ENCODE measurements at regions not wholly inside any gene's neighbourhood (a gene's known extent, or its start where the extent isn't known, plus 50 kb on each side); places are given as distances from the start of the nearest gene placed in this dataset.
"Not testable (repeated sequence)": the region's sequence is repeated elsewhere in the genome, so short reads cannot be mapped to it uniquely, and the experiment has no call there.

DNA sequence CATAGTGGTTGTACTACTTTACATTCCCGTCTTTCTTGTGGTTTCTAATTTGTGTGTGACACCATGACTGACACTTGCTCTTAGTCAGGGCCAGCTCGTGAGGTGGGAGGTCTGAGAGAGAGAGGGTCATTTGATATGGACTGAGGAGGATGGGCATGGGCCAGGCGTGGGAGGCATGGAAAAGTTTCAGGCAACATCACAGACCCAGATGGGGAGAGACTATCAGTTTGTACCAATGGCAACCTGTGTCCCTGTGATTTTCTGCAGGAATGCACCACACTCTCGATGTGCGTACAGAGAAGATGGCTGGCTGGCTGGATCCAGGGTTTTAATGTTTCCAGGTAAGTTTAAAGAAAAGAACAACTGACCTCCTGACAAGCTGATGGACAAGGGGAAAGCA lies 273.6 kb downstream of the CYRIA start:
- no peak for DNase-seq
- H3K9me3 Mint-ChIP-seq, result no peaks in the 10 kb centered on the region
- no peak overlapping the region for H3K27ac Mint-ChIP-seq
- H3K36me3 Mint-ChIP-seq, result no peaks in the 10 kb centered on the region
- H3K4me3 Mint-ChIP-seq, result no peak overlapping the region
- H3K27me3 Mint-ChIP-seq (ENCODE audit: low read depth in 3 of 3), result peaks cover 0 to 1% (median 0%) of the 10 kb centered on the region in 3 donors
- H3K4me1 Mint-ChIP-seq, result no peaks in the 10 kb centered on the region

DNA sequence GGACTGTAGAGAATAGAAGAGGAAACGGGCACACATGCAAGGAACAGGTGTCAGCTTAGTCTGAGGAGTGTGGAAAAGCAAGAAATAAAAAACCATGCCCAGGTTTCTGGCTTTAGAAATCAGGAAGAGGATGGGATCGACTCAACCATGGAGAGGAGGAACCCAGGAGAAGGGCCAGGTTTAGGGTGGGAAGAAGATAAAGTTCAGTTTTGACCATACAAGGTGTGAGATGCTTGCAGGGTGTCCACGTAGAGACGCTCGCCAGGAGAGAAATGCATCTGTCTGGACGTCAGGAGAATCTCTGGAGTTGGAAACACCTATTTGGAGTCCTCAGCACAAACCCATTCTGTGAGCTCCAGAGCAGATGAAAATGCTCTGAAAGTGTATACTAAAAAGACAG lies 275.1 kb downstream of the CYRIA start:
- DNase-seq, result no peak
- H3K4me3 Mint-ChIP-seq, result no peak overlapping the region
- H3K27me3 Mint-ChIP-seq (ENCODE audit: low read depth in 3 of 3), result peaks cover 0 to 1% (median 0%) of the 10 kb centered on the region in 3 donors
- H3K36me3 Mint-ChIP-seq, result no peaks in the 10 kb centered on the region
- no peaks in the 10 kb centered on the region for H3K4me1 Mint-ChIP-seq
- no peaks in the 10 kb centered on the region for H3K9me3 Mint-ChIP-seq
- H3K27ac Mint-ChIP-seq, result no peak overlapping the region

DNA sequence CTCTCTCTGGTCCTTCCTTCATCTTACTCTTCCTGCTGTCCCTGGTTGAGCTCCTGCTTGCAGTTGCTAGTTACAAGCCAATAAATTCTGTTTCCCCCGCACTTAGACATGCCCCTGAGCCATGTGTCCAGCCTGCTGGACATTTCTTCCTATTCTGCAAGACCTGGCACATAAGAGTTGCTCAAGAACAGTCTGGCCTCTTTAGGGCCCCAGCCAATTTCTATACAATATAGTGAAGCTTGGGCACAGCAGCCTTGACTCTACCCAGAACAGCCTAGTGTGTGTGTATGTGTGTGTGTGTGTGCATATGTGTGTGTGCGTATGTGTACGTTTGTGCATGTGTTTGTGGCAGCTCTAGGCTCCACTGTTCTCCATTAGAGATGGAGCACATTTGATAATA lies 276.0 kb downstream of the CYRIA start:
- H3K4me1 Mint-ChIP-seq, result no peaks in the 10 kb centered on the region
- peaks cover 0 to 1% (median 0%) of the 10 kb centered on the region in 3 donors for H3K27me3 Mint-ChIP-seq (ENCODE audit: low read depth in 3 of 3)
- no peak for DNase-seq
- H3K36me3 Mint-ChIP-seq, result no peaks in the 10 kb centered on the region
- no peaks in the 10 kb centered on the region for H3K9me3 Mint-ChIP-seq
- no peak overlapping the region for H3K27ac Mint-ChIP-seq
- no peak overlapping the region for H3K4me3 Mint-ChIP-seq

DNA sequence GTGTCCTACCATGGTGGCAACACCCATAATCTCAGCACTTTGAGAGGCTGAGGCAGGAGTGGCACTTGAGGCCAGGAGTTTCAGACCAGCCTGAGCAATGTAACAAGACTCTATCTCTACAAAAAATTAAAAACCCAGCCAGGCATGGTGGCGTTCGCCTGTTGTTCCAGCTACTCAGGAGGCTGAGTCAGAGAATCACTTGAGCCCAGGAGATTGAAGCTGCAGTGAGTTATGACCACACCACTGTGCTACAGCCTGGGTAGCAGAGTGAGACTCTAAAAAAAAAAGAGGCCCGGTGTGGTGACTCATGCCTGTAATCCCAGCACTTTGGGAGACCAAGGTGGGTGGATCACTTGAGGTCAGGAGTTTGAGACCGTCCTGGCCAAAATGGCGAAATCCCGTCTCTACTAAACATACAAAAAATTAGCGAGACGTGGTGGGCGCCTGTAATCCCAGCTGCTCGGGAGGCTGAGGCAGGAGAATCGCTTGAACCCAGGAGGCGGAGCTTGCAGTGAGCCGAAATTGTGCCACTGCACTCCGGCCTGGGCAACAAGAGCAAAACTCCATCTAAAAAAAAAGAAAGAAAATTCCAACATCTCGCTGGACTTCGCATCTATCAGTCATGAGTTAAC lies 277.3 kb downstream of the CYRIA start:
- H3K4me1 Mint-ChIP-seq; DNase-seq; H3K9me3 Mint-ChIP-seq; H3K4me3 Mint-ChIP-seq; H3K36me3 Mint-ChIP-seq; H3K27ac Mint-ChIP-seq; H3K27me3 Mint-ChIP-seq (ENCODE audit: low read depth in 3 of 3): not testable (repeated sequence)

DNA sequence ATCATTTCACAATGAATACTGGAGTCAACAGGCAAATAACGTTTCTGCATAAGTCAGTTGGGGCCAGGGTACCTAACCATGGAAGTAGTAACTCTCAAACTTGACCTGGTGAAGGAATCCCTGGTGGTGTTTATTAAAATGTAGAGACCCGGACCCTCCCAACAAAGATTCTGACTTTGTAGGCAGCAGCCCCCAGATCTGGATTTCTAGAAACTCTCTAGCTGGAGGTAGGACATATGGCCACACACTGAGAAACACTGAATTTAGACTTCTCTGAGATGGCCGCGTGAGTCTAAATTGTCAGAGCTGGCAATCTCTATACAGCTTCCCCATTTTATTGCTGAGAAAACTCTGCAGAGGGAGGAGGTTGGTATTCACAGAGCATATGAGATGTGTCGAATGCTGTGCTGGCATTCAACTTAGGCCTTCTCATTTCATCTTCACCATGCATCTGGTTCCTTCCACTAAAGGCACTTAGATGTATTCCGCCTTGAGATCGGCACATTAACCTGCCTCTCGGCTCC lies 278.1 kb downstream of the CYRIA start:
- H3K36me3 Mint-ChIP-seq, result no peaks in the 10 kb centered on the region
- H3K9me3 Mint-ChIP-seq, result peaks cover 0 to 1% (median 0%) of the 10 kb centered on the region in 6 donors
- H3K4me3 Mint-ChIP-seq, result no peak overlapping the region
- no peaks in the 10 kb centered on the region for H3K4me1 Mint-ChIP-seq
- H3K27me3 Mint-ChIP-seq (ENCODE audit: low read depth in 3 of 3), result peaks cover 0 to 1% (median 0%) of the 10 kb centered on the region in 3 donors
- DNase-seq, result no peak
- no peak overlapping the region for H3K27ac Mint-ChIP-seq

DNA sequence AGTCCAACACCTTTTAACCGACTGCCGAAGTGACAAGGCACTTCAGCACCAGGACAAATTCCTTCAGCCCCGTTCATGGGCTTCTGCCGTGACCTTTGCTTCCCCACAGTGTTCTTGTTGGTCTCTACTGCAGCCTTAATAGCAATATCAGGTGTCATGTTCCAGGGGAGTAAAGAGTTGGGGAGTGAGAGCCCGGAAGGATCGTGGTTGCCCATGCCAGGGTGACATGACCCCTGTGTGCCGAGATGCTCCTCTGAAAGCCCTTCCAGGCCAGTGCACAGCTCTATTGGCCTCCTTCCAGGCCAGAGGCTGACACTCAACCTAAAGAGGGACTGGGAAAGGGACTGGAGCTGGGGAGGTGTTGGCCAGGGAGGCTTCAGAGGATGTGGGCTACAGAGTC lies 279.2 kb downstream of the CYRIA start:
- no peaks in the 10 kb centered on the region for H3K4me1 Mint-ChIP-seq
- peaks cover 0 to 1% (median 0%) of the 10 kb centered on the region in 3 donors for H3K27me3 Mint-ChIP-seq (ENCODE audit: low read depth in 3 of 3)
- no peaks in the 10 kb centered on the region for H3K36me3 Mint-ChIP-seq
- no peak for DNase-seq
- H3K9me3 Mint-ChIP-seq, result peaks cover 0 to 2% (median 0%) of the 10 kb centered on the region in 6 donors
- no peak overlapping the region for H3K27ac Mint-ChIP-seq
- no peak overlapping the region for H3K4me3 Mint-ChIP-seq

DNA sequence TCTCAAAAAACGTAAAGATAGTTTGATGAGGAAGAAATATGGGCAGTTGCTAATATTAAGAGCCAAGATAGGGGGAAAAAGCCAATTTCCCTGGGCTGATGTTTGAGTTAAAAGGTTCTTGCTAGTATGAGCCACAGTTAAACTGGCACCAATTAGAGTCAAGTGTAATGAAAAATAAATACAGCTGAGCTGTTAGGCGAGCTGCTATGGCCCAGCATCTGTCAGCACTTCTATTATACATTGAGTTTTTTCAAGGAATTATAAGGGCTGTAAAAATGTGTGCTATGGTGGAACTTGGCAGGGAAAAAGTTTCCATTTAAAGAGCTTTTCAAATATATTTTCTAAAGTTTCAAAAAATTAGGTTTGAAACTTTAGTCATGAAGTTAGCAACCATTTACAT lies 279.6 kb downstream of the CYRIA start:
- H3K9me3 Mint-ChIP-seq, result peaks cover 0 to 2% (median 0%) of the 10 kb centered on the region in 6 donors
- no peaks in the 10 kb centered on the region for H3K36me3 Mint-ChIP-seq
- no peak for DNase-seq
- H3K4me1 Mint-ChIP-seq, result no peaks in the 10 kb centered on the region
- peaks cover 0 to 1% (median 0%) of the 10 kb centered on the region in 3 donors for H3K27me3 Mint-ChIP-seq (ENCODE audit: low read depth in 3 of 3)
- H3K27ac Mint-ChIP-seq, result no peak overlapping the region
- H3K4me3 Mint-ChIP-seq, result no peak overlapping the region

DNA sequence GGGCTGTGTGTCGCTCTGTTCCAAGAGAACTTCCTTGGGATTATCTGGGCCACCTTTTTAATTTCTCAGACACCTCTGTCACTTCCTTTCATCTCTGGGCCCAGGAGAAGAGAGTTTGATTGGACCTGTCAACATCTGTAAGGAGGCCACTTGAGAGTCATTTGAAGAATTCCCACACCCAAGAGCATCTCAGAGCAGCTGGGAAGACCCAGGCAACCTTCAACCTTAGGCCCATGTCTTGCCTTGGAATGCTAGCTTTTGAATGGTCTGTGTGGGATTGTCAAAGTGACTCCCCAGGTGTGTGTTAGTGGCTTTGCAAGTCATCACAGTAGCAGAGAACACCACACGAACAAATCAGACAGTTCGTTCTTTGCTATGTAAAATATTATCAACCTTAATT lies 280.3 kb downstream of the CYRIA start:
- no peak for DNase-seq
- H3K4me3 Mint-ChIP-seq, result no peak overlapping the region
- no peaks in the 10 kb centered on the region for H3K4me1 Mint-ChIP-seq
- no peaks in the 10 kb centered on the region for H3K36me3 Mint-ChIP-seq
- no peak overlapping the region for H3K27ac Mint-ChIP-seq
- H3K27me3 Mint-ChIP-seq (ENCODE audit: low read depth in 3 of 3), result peaks cover 0 to 1% (median 0%) of the 10 kb centered on the region in 3 donors
- peaks cover 0 to 2% (median 0%) of the 10 kb centered on the region in 6 donors for H3K9me3 Mint-ChIP-seq

DNA sequence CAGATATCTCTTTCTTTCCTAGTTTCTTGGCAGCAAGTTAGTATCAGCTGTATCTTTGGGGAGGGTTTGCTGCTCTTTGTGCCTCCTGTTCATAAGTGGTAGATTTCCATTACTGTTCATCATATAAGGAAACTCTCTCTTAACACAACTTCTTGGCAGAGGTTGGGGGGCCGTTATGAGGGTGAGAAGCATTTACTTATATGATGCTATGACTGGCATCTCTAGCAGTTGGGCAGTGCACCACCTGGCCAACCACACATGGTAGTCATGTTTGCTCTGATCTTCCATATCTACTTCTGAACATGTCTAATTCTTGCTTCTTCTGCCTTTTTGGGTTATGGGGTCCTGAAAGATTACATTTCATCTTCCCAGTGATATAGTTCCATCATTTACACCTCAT lies 282.2 kb downstream of the CYRIA start:
- Mint-ChIP-seq H3K4me1 (no peaks in the 10 kb centered on the region), H3K4me3 (no peak overlapping the region), H3K27me3 (ENCODE audit: low read depth in 3 of 3) (peaks cover 0 to 1% (median 0%) of the 10 kb centered on the region in 3 donors), H3K9me3 (peaks cover 0 to 3% (median 0%) of the 10 kb centered on the region in 6 donors), H3K36me3 (no peaks in the 10 kb centered on the region), H3K27ac (no peak overlapping the region)
- DNase-seq, result no peak

DNA sequence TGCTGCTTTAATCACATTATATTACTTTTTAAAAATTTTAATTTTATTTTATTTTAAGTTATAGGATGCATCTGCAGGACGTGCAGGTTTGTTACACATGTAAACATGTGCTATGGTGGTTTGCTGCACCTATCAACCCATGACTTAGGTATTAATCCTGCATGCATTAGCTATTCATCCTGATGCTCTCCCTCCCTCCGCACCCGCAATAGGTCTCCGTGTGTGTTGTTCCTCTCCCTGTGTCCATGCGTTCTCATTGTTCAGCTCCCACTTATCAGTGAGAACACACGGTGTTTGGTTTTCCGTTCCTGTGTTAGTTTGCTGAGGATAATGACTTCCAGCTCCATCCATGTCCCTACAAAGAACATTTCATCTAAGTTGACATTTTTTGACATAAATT lies 283.2 kb downstream of the CYRIA start:
- no peaks in the 10 kb centered on the region for H3K27me3 Mint-ChIP-seq (ENCODE audit: low read depth in 3 of 3)
- peaks cover 0 to 3% (median 0%) of the 10 kb centered on the region in 6 donors for H3K9me3 Mint-ChIP-seq
- no peaks in the 10 kb centered on the region for H3K36me3 Mint-ChIP-seq
- DNase-seq, result no peak
- H3K4me1 Mint-ChIP-seq, result no peaks in the 10 kb centered on the region
- no peak overlapping the region for H3K27ac Mint-ChIP-seq
- no peak overlapping the region for H3K4me3 Mint-ChIP-seq

DNA sequence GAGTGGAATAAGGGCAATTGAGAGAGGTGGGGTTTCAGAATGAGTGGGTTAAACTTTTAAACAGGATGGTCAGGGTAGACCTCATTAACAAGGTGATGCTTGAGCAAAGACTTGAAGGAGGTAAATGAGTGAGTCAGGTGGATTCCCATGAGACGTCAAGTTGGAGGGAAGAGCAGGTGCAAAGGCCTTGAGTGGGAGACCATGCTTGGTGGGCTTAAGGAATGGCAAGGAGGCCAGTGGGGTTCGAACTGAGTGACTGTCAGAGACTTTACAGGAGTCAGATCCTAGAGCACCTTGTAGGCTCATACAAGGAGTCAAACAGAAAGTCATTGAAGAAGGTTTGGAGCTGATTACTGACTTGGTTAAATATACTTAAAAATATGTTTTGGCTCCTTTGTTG lies 284.1 kb downstream of the CYRIA start:
- Mint-ChIP-seq H3K4me3 (no peak overlapping the region), H3K36me3 (no peaks in the 10 kb centered on the region)

DNA sequence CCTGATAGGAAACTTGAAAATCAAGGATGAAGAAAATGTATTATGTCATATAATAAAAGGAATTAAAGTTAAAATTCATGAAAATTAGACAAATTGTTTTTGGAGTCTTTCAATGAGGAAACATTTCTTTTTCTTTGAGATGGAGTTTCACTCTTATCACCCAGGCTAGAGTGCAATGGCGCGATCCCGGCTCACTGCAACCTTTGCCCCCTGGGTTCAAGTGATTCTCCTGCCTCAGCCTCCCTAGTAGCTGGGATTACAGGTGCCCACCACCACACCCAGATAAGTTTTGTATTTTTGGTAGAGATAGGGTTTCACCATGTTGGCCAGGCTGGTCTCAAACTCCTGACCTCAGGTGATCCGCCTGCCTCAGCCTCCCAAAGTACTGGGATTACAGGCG lies 285.7 kb downstream of the CYRIA start:
- not testable (repeated sequence) for H3K9me3 Mint-ChIP-seq, H3K27ac Mint-ChIP-seq

More for the DNA sequence above, 284.1 kb downstream of the CYRIA start:
- no peak for DNase-seq
- H3K27me3 Mint-ChIP-seq (ENCODE audit: low read depth in 3 of 3), result no peaks in the 10 kb centered on the region
- no peaks in the 10 kb centered on the region for H3K4me1 Mint-ChIP-seq
- H3K9me3 Mint-ChIP-seq, result peaks cover 0 to 3% (median under 1%) of the 10 kb centered on the region in 6 donors
- H3K27ac Mint-ChIP-seq, result no peak overlapping the region

DNA sequence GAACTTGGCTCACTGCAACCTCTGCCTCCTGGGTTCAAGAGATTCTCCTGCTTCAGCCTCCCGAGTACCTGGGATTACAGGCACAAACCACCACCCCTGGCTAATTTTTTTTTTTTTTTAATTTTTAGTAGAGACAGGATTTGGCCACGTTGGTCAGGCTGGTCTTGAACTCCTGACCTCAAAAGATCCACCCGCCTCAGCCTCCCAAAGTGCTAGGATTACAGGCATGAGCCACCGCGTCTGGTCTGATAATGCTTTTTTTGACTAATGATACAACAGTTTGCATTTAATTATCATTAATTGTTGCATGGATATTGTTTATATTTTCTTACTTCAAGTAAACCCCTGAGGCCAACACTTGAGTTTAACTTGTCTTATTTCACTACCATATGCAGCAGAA lies 286.6 kb downstream of the CYRIA start:
- not testable (repeated sequence) for H3K27me3 Mint-ChIP-seq (ENCODE audit: low read depth in 3 of 3); H3K27ac Mint-ChIP-seq; H3K9me3 Mint-ChIP-seq; DNase-seq; H3K36me3 Mint-ChIP-seq; H3K4me1 Mint-ChIP-seq; H3K4me3 Mint-ChIP-seq

More for the DNA sequence above, 285.7 kb downstream of the CYRIA start:
- not testable (repeated sequence) for H3K4me1 Mint-ChIP-seq; H3K27me3 Mint-ChIP-seq (ENCODE audit: low read depth in 3 of 3); DNase-seq; H3K4me3 Mint-ChIP-seq; H3K36me3 Mint-ChIP-seq

DNA sequence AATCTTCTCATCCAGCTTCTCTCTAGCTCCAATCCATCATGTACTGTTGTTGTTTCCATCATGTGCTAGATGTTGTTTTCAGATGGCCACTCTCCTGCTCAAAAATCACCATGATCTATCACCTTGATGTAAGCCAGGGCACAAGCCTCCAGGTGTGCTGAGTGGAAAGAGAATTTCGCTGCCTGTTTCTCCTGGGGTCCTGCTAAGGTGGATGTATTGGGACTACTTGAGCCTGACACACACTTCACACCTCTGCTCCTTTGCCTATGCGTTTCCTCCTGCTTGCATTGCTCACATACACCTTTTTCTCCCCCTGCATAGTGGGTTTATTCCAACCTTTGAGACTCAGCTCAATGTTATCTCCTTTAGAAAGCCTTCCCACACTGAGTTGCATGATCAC lies 287.6 kb downstream of the CYRIA start:
- no peak overlapping the region for H3K4me3 Mint-ChIP-seq
- H3K9me3 Mint-ChIP-seq, result peaks cover 0 to 3% (median 2%) of the 10 kb centered on the region in 6 donors
- no peaks in the 10 kb centered on the region for H3K36me3 Mint-ChIP-seq
- H3K4me1 Mint-ChIP-seq, result no peaks in the 10 kb centered on the region
- no peak overlapping the region for H3K27ac Mint-ChIP-seq
- no peaks in the 10 kb centered on the region for H3K27me3 Mint-ChIP-seq (ENCODE audit: low read depth in 3 of 3)
- no peak for DNase-seq

DNA sequence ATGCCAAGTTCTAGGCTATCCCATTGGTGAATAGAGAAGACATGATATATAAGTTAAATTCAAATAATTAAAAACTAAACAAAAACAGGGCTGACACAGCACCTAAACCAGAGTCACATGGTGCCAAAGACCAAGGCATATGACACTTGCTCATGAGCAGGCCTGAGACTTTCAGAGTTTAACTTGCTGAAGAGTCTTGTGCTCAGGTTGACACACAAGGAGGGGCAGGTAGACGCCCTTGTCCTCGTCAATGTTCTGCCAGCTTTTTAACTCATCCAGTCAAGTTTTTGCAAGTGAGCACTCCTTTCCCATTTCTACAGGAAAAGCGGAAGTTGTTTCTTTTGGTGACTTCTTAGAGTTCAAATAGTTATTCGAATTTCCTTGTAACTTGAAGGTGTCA lies 289.7 kb downstream of the CYRIA start:
- Mint-ChIP-seq H3K36me3 (no peaks in the 10 kb centered on the region), H3K4me1 (no peaks in the 10 kb centered on the region), H3K27me3 (ENCODE audit: low read depth in 3 of 3) (peaks cover 0 to 2% (median 0%) of the 10 kb centered on the region in 3 donors), H3K27ac (no peak overlapping the region), H3K9me3 (peaks cover 0 to 3% (median 2%) of the 10 kb centered on the region in 6 donors), H3K4me3 (no peak overlapping the region)
- DNase-seq, result no peak
